ENCODE measurements at regions not wholly inside any gene's neighbourhood (a gene's known extent, or its start where the extent isn't known, plus 50 kb on each side); places are given as distances from the start of the nearest gene placed in this dataset.

DNA sequence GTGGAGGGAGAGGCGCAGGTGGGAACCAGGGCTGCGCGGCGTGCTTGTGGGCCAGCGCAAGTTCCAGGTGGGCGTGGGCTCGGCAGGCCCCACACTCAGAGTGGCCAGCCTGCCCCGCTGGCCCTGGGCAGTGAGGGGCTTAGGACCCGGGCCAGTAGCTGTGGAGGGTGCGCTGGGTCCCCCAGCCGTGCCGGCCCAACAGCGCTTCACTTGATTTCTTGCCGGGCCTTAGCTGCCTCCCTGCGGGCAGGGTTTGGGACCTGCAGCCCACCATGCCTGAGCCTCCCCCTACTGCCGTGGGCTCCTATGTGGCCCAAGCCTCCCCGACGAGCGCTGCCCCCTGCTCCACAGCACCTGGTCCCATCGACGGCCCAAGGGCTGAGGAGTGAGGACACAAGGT lies 1636.9 kb upstream of the SLC39A10 start:
- Mint-ChIP-seq H3K27ac (no peak overlapping the region), H3K4me1 (no peaks in the 10 kb centered on the region), H3K9me3 (ENCODE audit: insufficient read depth) (no peaks in the 10 kb centered on the region), H3K27me3 (no peaks in the 10 kb centered on the region), H3K4me3 (no peak overlapping the region)
- Histone ChIP-seq H3K9me3 (ENCODE audit: control extremely low read depth in 1 of 3, control insufficient read depth in 2 of 3, insufficient read depth in 1 of 3, low read length in 2 of 3) (peaks cover 0 to 7% (median 1%) of the 10 kb centered on the region in 3 donors), H3K4me1 (ENCODE audit: control insufficient read depth in 2 of 2, insufficient read depth in 2 of 2, low read length in 2 of 2) (no peaks in the 10 kb centered on the region), H2AFZ (ENCODE audit: insufficient read depth, low read depth, low read length, poor library complexity, severe bottlenecking) (no peak overlapping the region), H3K79me2 (ENCODE audit: control insufficient read depth, insufficient read depth, low read length) (no peaks in the 10 kb centered on the region), H3K4me3 (ENCODE audit: control extremely low read depth in 1 of 5, extremely low read depth in 1 of 5, insufficient read depth in 1 of 5, low read depth in 2 of 5, low read length in 4 of 5) (no peak overlapping the region), H4K20me1 (ENCODE audit: control insufficient read depth, insufficient read depth, low read length, poor library complexity, severe bottlenecking) (no peaks in the 10 kb centered on the region), H3K9ac (ENCODE audit: low read length) (no peak overlapping the region), H3K27ac (ENCODE audit: low read length in 2 of 2) (no peak overlapping the region), H3K4me2 (replicated peaks; ENCODE audit: low read depth, low read length, poor library complexity, severe bottlenecking) (no peak overlapping the region), H3K27me3 (replicated peaks in 1 of 4; ENCODE audit: control extremely low read depth in 1 of 4, control insufficient read depth in 3 of 4, insufficient read depth in 4 of 4, low read length in 3 of 4) (no peaks in the 10 kb centered on the region), H3K36me3 (replicated peaks in 1 of 2; ENCODE audit: control extremely low read depth in 1 of 2, control insufficient read depth in 1 of 2, extremely low read depth in 1 of 2, insufficient read depth in 2 of 2, low read length in 1 of 2) (no peaks in the 10 kb centered on the region)
- intact Hi-C loops (cut with micrococcal nuclease): no loop called here
- CTCF ChIA-PET: no interaction called here
- TF ChIP-seq EZH2 (IDR thresholded peaks at IDR 0.05; ENCODE audit: borderline replicate concordance, insufficient read depth, low read depth, low read length, poor library complexity, severe bottlenecking): no peak
- ATAC-seq (ENCODE audit: low read depth): no peak
- 97% methylated on average over 21 of the region's 21 CpGs for WGBS (ENCODE audit: insufficient coverage)
- DNase-seq: no peak
- POLR2A ChIA-PET: no interaction called here

DNA sequence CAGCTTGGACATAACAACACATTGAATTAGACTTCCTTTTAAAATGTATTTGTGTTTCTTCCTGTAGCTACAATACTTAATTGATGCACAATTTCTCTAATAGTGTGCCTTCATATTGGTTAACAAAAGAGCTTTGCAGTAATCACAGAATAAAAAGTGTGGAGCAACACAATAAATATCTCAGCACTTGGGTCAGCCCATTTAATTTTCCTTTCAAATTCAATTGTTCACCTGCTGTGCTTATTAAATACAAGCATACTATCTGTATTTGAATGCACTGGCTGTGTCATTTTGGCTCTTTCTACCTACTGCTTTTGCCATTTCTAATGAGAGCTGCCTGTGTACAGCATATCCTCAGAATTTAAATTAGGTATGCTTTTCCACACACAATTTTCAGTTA lies 1641.3 kb upstream of the SLC39A10 start:
- Histone ChIP-seq H4K20me1 (ENCODE audit: control insufficient read depth, insufficient read depth, low read length, poor library complexity, severe bottlenecking) (no peaks in the 10 kb centered on the region), H3K36me3 (replicated peaks in 1 of 2; ENCODE audit: control extremely low read depth in 1 of 2, control insufficient read depth in 1 of 2, extremely low read depth in 1 of 2, insufficient read depth in 2 of 2, low read length in 1 of 2) (no peaks in the 10 kb centered on the region), H3K9me3 (ENCODE audit: control extremely low read depth in 1 of 3, control insufficient read depth in 2 of 3, insufficient read depth in 1 of 3, low read length in 2 of 3) (peaks cover 0 to 7% (median 2%) of the 10 kb centered on the region in 3 donors), H3K4me3 (ENCODE audit: control extremely low read depth in 1 of 5, extremely low read depth in 1 of 5, insufficient read depth in 1 of 5, low read depth in 2 of 5, low read length in 4 of 5) (no peak overlapping the region), H3K9ac (ENCODE audit: low read length) (no peak overlapping the region), H3K27ac (ENCODE audit: low read length in 2 of 2) (no peak overlapping the region), H3K4me2 (replicated peaks; ENCODE audit: low read depth, low read length, poor library complexity, severe bottlenecking) (no peak overlapping the region), H2AFZ (ENCODE audit: insufficient read depth, low read depth, low read length, poor library complexity, severe bottlenecking) (no peak overlapping the region), H3K4me1 (ENCODE audit: control insufficient read depth in 2 of 2, insufficient read depth in 2 of 2, low read length in 2 of 2) (no peaks in the 10 kb centered on the region), H3K27me3 (replicated peaks in 1 of 4; ENCODE audit: control extremely low read depth in 1 of 4, control insufficient read depth in 3 of 4, insufficient read depth in 4 of 4, low read length in 3 of 4) (no peaks in the 10 kb centered on the region), H3K79me2 (ENCODE audit: control insufficient read depth, insufficient read depth, low read length) (no peaks in the 10 kb centered on the region)
- Mint-ChIP-seq H3K27me3 (no peaks in the 10 kb centered on the region), H3K4me3 (no peak overlapping the region), H3K4me1 (no peaks in the 10 kb centered on the region), H3K27ac (no peak overlapping the region), H3K9me3 (ENCODE audit: insufficient read depth) (no peaks in the 10 kb centered on the region)
- CTCF ChIA-PET: no interaction called here
- DNase-seq (no peak), ATAC-seq (ENCODE audit: low read depth) (no peak)
- TF ChIP-seq, protein P1, sequence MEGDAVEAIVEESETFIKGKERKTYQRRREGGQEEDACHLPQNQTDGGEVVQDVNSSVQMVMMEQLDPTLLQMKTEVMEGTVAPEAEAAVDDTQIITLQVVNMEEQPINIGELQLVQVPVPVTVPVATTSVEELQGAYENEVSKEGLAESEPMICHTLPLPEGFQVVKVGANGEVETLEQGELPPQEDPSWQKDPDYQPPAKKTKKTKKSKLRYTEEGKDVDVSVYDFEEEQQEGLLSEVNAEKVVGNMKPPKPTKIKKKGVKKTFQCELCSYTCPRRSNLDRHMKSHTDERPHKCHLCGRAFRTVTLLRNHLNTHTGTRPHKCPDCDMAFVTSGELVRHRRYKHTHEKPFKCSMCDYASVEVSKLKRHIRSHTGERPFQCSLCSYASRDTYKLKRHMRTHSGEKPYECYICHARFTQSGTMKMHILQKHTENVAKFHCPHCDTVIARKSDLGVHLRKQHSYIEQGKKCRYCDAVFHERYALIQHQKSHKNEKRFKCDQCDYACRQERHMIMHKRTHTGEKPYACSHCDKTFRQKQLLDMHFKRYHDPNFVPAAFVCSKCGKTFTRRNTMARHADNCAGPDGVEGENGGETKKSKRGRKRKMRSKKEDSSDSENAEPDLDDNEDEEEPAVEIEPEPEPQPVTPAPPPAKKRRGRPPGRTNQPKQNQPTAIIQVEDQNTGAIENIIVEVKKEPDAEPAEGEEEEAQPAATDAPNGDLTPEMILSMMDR (IDR thresholded peaks at IDR 0.05): no peak
- no peak for TF ChIP-seq EZH2 (IDR thresholded peaks at IDR 0.05; ENCODE audit: borderline replicate concordance, insufficient read depth, low read depth, low read length, poor library complexity, severe bottlenecking)
- intact Hi-C loops (cut with micrococcal nuclease): no loop called here
- POLR2A ChIA-PET: no interaction called here

Data from B cell (primary cell).